CD4-positive, alpha-beta T cell (primary cell): ENCODE measurements at regions not wholly inside any gene's neighbourhood (a gene's known extent, or its start where the extent isn't known, plus 50 kb on each side); places are given as distances from the start of the nearest gene placed in this dataset.

Experiments
- ATAC-seq: fragments of 200-7000 bp; cut with Tn5 transposase; one replicate; pipeline ENCODE4 v1.10.0; 2022; ENCODE audit warnings: mild to moderate bottlenecking; ENCODE audit not compliant: poor library complexity
- CTCF ChIA-PET: fragments of 350-600 bp; sonication (Branson Sonifier 250); formaldehyde crosslinking; loops from one replicate; lab custom pipeline; 2021; ENCODE audit warnings: antibody characterized with exemption, inconsistent platforms; lab: Charles Lee
- POLR2A ChIA-PET: fragments of 350-600 bp; sonication (Branson Sonifier 250); formaldehyde crosslinking; loops from one replicate; lab custom pipeline; 2021; ENCODE audit warnings: antibody characterized with exemption, inconsistent platforms; lab: Charles Lee
- DNase-seq, 14 experiments: peaks; one replicate each; pipeline ENCODE4 v3.0.0-alpha.2; 2013 to 2020; ENCODE audit warnings: mixed read lengths in 2 of 14
- H3K27ac ChIP-seq, 2 donors: one replicate each; pipeline versions ENCODE4 v1.5.1 to v1.7.0; 2013; ENCODE audit warnings: low read length in 2 of 2, low read depth in 1 of 2, mild to moderate bottlenecking in 1 of 2
- H3K27me3 ChIP-seq, 2 experiments: 1 replicate in 1 of 2; 2 replicates in 1 of 2; pipeline versions ENCODE4 v1.6.1 to v1.7.0; 2013; ENCODE audit warnings: low read length in 2 of 2, control low read depth in 1 of 2, mild to moderate bottlenecking in 1 of 2, moderate library complexity in 1 of 2; ENCODE audit not compliant: insufficient read depth in 2 of 2, control insufficient read depth in 1 of 2
- H3K36me3 ChIP-seq: one replicate; pipeline ENCODE4 v1.6.1; 2013; ENCODE audit warnings: low read length, control low read depth; ENCODE audit not compliant: insufficient read depth
- H3K4me1 ChIP-seq: one replicate; pipeline ENCODE4 v1.6.1; 2013; ENCODE audit warnings: low read length, control low read depth; ENCODE audit not compliant: insufficient read depth
- H3K4me3 ChIP-seq: one replicate; pipeline ENCODE4 v1.5.1; 2013; ENCODE audit warnings: mild to moderate bottlenecking, low read length, moderate library complexity
- H3K9me3 ChIP-seq, 2 experiments: 1 replicate in 1 of 2; 2 replicates in 1 of 2; pipeline versions ENCODE4 v1.6.1 to v1.7.0; 2013; ENCODE audit warnings: low read length in 2 of 2, mild to moderate bottlenecking in 2 of 2, control low read depth in 1 of 2, moderate library complexity in 1 of 2; ENCODE audit not compliant: control insufficient read depth in 1 of 2, insufficient read depth in 1 of 2
- H3K27ac Mint-ChIP-seq: one replicate; pipeline ENCODE4 v1.8.0; 2020; ENCODE audit warnings: mixed read lengths
- H3K27me3 Mint-ChIP-seq: one replicate; pipeline ENCODE4 v1.8.0; 2021; ENCODE audit warnings: mixed read lengths
- H3K36me3 Mint-ChIP-seq: one replicate; pipeline ENCODE4 v1.8.0; 2021; ENCODE audit warnings: low read depth, mixed read lengths
- H3K4me1 Mint-ChIP-seq: one replicate; pipeline ENCODE4 v1.8.0; 2021; ENCODE audit warnings: low read depth, mixed read lengths
- H3K4me3 Mint-ChIP-seq: one replicate; pipeline ENCODE4 v1.8.0; 2020; ENCODE audit warnings: mild to moderate bottlenecking, mixed read lengths
- H3K9me3 Mint-ChIP-seq: one replicate; pipeline ENCODE4 v1.8.0; 2020; ENCODE audit warnings: mixed read lengths
- CTCF ChIP-seq: fragments of 200-600 bp; IDR thresholded peaks from one replicate; pipeline ENCODE4 v1.8.0; 2022; ENCODE audit warnings: antibody characterized with exemption, mild to moderate bottlenecking
- intact Hi-C, 2 experiments: fragments of 100-400 bp; cut with DNase I in 1 of 2; cut with micrococcal nuclease in 1 of 2; formaldehyde crosslinking; loops; one replicate each; pipeline versions ENCODE4 v1.15.1 to v1.9.0; 2023 to 2025; cut with DNase I, micrococcal nuclease

- Mint-ChIP-seq H3K36me3 (no peaks in the 10 kb centered on the region), H3K27me3 (no peaks in the 10 kb centered on the region), H3K9me3 (no peaks in the 10 kb centered on the region), H3K4me3 (no peak overlapping the region), H3K4me1 (no peaks in the 10 kb centered on the region), H3K27ac (no peak overlapping the region)
- no peak overlapping the region for H3K4me3 ChIP-seq
- no peaks in the 10 kb centered on the region for H3K27me3 ChIP-seq
- ATAC-seq, result no peak
- no peaks in the 10 kb centered on the region for H3K9me3 ChIP-seq
- no peaks in the 10 kb centered on the region for H3K36me3 ChIP-seq
- ChIA-PET POLR2A (no interaction called here), CTCF (interaction anchor here (0.9 kb wide), 1 partner anchor 9 kb away, joined by 3 read pairs; no protein-coding TSS in a partner anchor)
- intact Hi-C loops, result no loop called here
- no peaks in the 10 kb centered on the region for H3K4me1 ChIP-seq
- DNase-seq, result no peak
- TF ChIP-seq CTCF, result no peak
- no peak overlapping the region for H3K27ac ChIP-seq
Observed at GRCh38 chr1:101366513-101367215, 129.8 kb downstream of the S1PR1 start.

GRCh38 chr1:101367630-101368029, 130.8 kb downstream of the S1PR1 start:
- no peak overlapping the region for H3K4me3 ChIP-seq
- ChIA-PET CTCF (interaction anchor here (1.5 kb wide), 1 partner anchor 58 kb away, joined by 4 read pairs; no protein-coding TSS in a partner anchor), POLR2A (no interaction called here)
- no peak overlapping the region for H3K27ac ChIP-seq
- H3K4me1 ChIP-seq, result no peaks in the 10 kb centered on the region
- Mint-ChIP-seq H3K27ac (no peak overlapping the region), H3K4me1 (no peaks in the 10 kb centered on the region), H3K36me3 (no peaks in the 10 kb centered on the region), H3K9me3 (no peaks in the 10 kb centered on the region), H3K27me3 (no peaks in the 10 kb centered on the region), H3K4me3 (no peak overlapping the region)
- no peak for ATAC-seq
- no peaks in the 10 kb centered on the region for H3K36me3 ChIP-seq
- no peak for DNase-seq
- no peaks in the 10 kb centered on the region for H3K27me3 ChIP-seq
- no peaks in the 10 kb centered on the region for H3K9me3 ChIP-seq
- intact Hi-C loops, result no loop called here
- no peak for TF ChIP-seq CTCF

GRCh38 chr1:101370488-101370887, 133.7 kb downstream of the S1PR1 start:
- Mint-ChIP-seq H3K4me1 (no peaks in the 10 kb centered on the region), H3K27ac (no peak overlapping the region), H3K27me3 (no peaks in the 10 kb centered on the region), H3K9me3 (no peaks in the 10 kb centered on the region), H3K4me3 (no peak overlapping the region), H3K36me3 (no peaks in the 10 kb centered on the region)
- Histone ChIP-seq H3K36me3 (no peaks in the 10 kb centered on the region), H3K9me3 (no peaks in the 10 kb centered on the region), H3K27me3 (no peaks in the 10 kb centered on the region), H3K4me1 (no peaks in the 10 kb centered on the region), H3K27ac (no peak overlapping the region), H3K4me3 (no peak overlapping the region)
- ChIA-PET POLR2A (no interaction called here), CTCF (interaction anchor here (1.4 kb wide), 1 partner anchor 13 kb away, joined by 7 read pairs; no protein-coding TSS in a partner anchor)
- DNase-seq (no peak), ATAC-seq (no peak)
- no peak for TF ChIP-seq CTCF
- intact Hi-C loops, result no loop called here
